ENCODE measurements at regions not wholly inside any gene's neighbourhood (a gene's known extent, or its start where the extent isn't known, plus 50 kb on each side); places are given as distances from the start of the nearest gene placed in this dataset.
"Not testable (repeated sequence)": the region's sequence is repeated elsewhere in the genome, so short reads cannot be mapped to it uniquely, and the experiment has no call there.

DNA sequence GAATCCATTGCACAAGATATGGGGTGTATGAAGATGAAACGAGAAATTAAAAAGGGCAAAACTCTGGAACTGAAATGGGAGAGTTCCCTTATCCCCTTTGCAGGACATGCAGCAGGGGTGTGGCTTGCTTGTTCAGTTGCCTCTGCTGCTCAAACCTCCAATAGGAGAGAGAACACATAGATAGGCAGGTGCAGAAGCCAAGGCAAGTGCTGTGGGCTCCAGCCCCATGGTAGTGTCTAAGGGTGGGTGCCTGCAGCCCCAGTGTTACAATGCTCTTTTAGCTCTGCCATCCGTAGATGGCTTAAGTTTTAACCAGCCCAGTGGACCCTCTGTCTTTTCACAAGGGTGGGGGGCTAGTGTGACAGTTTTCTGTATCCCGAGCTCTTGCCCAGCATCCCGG is 69.7 kb downstream of the CMAS start:
- DNase-seq: no peak

GRCh38 chr12:22116376-22116775 is 70.4 kb downstream of the CMAS start:
- no peak for DNase-seq

- no peak for DNase-seq
These were observed 71.7 kb downstream of the CMAS start for GRCh38 chr12:22117563-22118237.

GRCh38 chr12:22118238-22118790 is 72.3 kb downstream of the CMAS start:
- no peak for DNase-seq

DNA sequence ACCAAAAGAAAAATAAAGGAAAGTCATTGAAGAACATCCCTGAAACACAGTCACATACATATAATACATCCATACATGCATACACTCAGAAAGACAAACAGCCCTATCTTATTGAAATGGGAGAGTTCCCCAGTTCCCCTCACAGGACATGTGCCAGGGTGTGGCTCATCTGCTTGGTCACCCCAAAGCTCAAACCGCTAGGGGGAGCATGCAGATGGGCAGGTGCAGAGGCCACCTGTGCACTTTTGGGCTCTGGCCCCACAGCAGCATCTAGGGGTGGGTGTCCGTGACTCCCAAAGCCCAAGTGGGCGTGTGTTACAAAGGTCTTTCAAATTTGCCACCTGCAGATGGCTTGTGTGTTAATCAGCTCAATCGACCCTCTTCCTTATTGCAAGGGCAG is 75.2 kb downstream of the CMAS start:
- peak; percentile 33 for DNase-seq

DNA sequence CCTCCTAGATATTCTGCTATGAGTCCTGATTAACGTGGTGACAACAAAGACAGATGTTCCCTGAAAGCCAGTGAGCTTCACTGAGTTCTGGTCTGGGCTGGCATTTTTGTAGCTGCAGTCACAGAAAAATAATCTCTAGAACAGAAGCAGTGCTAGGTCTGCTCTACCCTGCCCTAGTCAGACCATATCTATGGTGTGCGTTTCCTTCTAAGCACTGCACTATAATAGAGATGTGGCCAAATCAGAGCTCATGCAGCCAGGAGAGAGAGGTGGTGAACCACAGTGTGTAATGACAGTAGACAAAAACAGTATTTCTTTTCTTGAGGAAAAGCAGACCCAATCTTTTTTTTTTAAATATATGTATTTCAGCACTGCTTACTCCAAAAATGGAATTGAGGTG is 76.3 kb downstream of the CMAS start:
- DNase-seq: no peak

DNA sequence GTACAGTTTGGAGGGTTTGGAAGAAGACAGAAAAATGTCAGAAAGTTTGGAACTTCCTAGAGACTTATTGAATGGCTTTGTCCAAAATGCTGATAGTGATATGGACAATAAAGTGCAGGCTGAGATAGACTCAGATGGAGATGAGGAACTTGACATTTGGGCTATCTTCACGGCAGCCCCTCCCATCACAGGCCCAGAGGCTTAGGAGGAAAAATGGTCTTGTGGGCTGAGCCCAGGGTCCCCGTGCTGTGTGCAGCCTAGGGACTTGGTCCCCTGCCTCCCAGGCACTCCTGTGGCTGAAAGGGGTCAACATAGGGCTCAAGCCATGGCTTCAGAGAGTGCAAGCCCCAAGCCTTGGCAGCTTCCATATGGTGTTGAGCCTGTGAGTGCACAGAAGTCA is 79.0 kb downstream of the CMAS start:
- no peak for DNase-seq

DNA sequence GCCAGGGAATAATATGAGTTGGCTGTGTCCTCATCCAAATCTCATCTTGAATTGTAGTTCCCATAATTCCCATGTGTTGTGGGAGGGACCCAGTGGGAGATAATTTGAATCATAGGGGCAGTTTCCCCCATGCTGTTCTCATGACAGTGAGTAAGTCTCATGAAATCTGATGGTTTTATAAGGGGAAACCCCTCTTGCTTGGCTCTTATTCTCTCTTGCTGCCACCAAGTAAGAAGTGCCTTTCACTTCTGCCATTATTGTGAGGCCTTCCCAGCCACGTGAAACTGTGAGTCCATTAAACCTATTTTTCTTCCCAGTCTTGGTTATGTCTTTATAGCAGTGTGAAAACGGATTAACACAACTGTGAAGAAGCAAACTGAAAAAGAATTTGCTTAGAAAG is 80.1 kb downstream of the CMAS start:
- DNase-seq: not testable (repeated sequence)

GRCh38 chr12:22126758-22127157 is 80.7 kb downstream of the CMAS start:
- no peak for DNase-seq

DNA sequence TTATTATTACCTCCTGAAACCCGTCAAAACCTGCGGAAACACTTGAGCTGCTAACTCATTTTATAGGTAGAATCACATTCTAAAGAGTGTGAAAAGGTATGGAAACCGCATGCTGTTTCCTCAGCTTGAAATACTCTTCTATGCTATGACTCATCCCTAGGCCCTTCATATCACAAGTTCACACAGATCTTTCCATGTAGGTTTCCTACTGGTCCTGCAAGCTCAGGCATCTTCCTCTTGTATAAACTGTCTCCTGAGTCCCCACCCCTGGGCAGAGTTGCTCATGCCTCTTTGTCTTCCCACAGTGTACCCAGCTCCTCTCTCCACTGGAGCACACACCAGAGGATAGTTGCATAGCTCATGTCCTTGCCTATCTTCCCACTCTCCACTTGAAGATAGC is 84.7 kb downstream of the CMAS start:
- peak; percentile 12 for DNase-seq

- not testable (repeated sequence) for DNase-seq
These were observed 90.6 kb downstream of the CMAS start for GRCh38 chr12:22136604-22137117.

Data from CD4-positive, alpha-beta T cell treated with Interleukin-4 for 4 hours (primary cell).